NCI-H82 (cell line): ENCODE measurements at regions not wholly inside any gene's neighbourhood (a gene's known extent, or its start where the extent isn't known, plus 50 kb on each side); places are given as distances from the start of the nearest gene placed in this dataset.
A peak's percentile ranks its signal among the peaks of the same experiment; 100 is the strongest.
"Not testable (repeated sequence)": the region's sequence is repeated elsewhere in the genome, so short reads cannot be mapped to it uniquely, and the experiment has no call there.

Experiments used
- DNase-seq: peaks from one replicate; lab custom pipeline; 2025; lab: John Stamatoyannopoulos, UW

GRCh38 chr17:61539728-61540127, 51.3 kb downstream of the NACA2 start:
- not testable (repeated sequence) for DNase-seq

DNA sequence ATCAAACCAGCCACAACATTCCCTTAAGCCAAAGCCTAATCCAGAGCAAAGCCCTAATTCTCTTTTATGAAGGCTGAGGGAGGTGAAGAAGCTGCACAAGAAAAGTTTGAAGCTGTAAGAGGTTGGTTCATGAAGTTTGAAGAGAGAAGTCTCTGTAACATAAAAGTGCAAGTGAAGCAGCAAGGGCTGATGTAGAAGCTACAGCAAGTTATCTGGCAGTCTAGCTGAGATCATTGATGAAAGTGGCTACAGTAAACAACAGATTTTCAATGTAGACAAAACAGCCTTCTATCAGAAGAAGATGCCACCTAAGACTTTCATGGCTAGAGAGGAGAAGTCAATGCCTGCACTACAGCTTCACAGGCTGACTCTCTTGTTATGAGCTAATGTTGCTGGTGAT, 52.5 kb downstream of the NACA2 start:
- peak; percentile 37 for DNase-seq

DNA sequence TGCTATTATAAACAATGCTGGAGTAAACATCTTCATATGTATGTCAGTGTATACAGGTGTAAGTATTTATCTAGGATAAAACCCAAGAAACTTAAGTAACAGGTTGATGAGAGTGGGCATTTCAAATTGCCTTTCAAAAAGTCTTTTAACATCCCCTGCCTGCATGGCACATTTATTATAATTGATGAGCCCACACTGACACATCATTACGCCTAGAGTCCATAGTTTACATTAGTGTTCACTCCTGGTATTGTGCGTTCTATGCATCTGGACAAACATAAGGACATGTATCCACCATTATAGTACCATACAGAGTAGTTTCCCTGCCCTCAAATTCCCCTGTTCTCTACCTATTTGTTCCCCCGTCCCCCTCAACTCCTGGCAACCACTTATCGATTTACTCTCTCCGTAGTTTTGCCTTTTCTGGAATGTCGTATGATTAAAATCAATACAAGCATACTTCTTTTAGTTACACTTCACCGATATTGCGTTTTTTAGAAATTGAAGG, 53.7 kb downstream of the NACA2 start:
- DNase-seq, result no peak

DNA sequence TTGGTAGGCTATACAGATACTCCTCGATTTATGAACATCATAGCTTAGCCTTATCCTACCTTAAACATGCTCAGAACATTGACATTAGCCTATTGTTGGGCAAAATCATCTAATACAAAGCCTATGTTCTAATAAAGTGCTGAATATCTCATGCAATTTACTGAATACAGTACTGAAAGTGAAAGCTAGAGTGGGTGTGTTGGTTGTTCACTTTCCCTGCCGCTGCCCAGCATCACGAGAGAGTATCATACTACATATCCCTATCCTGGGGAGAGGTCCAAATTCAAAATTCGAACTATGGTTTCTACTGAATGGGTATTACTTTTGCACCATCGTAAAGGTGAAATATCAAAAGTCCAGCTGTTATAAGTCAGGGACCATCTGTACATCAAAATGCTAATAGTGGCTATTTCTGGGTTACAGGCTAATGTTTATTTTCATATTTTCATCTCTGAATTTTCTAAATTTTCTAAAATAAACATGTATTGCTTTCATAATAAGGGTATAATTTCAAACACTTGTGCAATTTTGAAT, 54.5 kb downstream of the NACA2 start:
- DNase-seq, result no peak
